ES-I3 (cell line): ENCODE measurements at regions not wholly inside any gene's neighbourhood (a gene's known extent, or its start where the extent isn't known, plus 50 kb on each side); places are given as distances from the start of the nearest gene placed in this dataset.
"Not testable (repeated sequence)": the region's sequence is repeated elsewhere in the genome, so short reads cannot be mapped to it uniquely, and the experiment has no call there.

ENCODE experiments used
- H3K36me3 ChIP-seq: 2 replicates; pipeline ENCODE4 v1.6.1; 2013; ENCODE audit warnings: mild to moderate bottlenecking, low read length, control low read depth, moderate library complexity; ENCODE audit not compliant: insufficient read depth
- H3K4me1 ChIP-seq: 2 replicates; pipeline ENCODE4 v1.6.1; 2013; ENCODE audit warnings: mild to moderate bottlenecking, control low read depth, low read length; ENCODE audit not compliant: insufficient read depth
- H3K9ac ChIP-seq: 2 replicates; pipeline ENCODE4 v1.6.1; 2013; ENCODE audit warnings: low read depth, mild to moderate bottlenecking, low read length, moderate library complexity
- H3K9me3 ChIP-seq: 2 replicates; pipeline ENCODE4 v1.6.1; 2013; ENCODE audit warnings: mild to moderate bottlenecking, low read length, moderate library complexity; ENCODE audit not compliant: control insufficient read depth, insufficient read depth

GRCh38 chr2:16950436-16950835 is 284.8 kb upstream of the CYRIA start:
- Histone ChIP-seq H3K9me3 (no peaks in the 10 kb centered on the region), H3K4me1 (no peaks in the 10 kb centered on the region), H3K36me3 (no peaks in the 10 kb centered on the region), H3K9ac (no peak overlapping the region)

- no peaks in the 10 kb centered on the region for H3K36me3 ChIP-seq
- no peak overlapping the region for H3K9ac ChIP-seq
- no peaks in the 10 kb centered on the region for H3K4me1 ChIP-seq
- no peaks in the 10 kb centered on the region for H3K9me3 ChIP-seq
Observed at GRCh38 chr2:16948710-16949109, 283.1 kb upstream of the CYRIA start.

- no peaks in the 10 kb centered on the region for H3K4me1 ChIP-seq
- no peaks in the 10 kb centered on the region for H3K9me3 ChIP-seq
- H3K9ac ChIP-seq = no peak overlapping the region
- no peaks in the 10 kb centered on the region for H3K36me3 ChIP-seq
Observed at GRCh38 chr2:16948053-16948452, 282.4 kb upstream of the CYRIA start.

- no peaks in the 10 kb centered on the region for H3K4me1 ChIP-seq
- no peaks in the 10 kb centered on the region for H3K9me3 ChIP-seq
- no peaks in the 10 kb centered on the region for H3K36me3 ChIP-seq
- no peak overlapping the region for H3K9ac ChIP-seq
Observed at GRCh38 chr2:16943279-16943958, 277.8 kb upstream of the CYRIA start.

- no peaks in the 10 kb centered on the region for H3K36me3 ChIP-seq
- H3K9me3 ChIP-seq = no peaks in the 10 kb centered on the region
- H3K4me1 ChIP-seq = no peaks in the 10 kb centered on the region
- H3K9ac ChIP-seq = no peak overlapping the region
Observed at GRCh38 chr2:16940214-16940613, 274.6 kb upstream of the CYRIA start.

GRCh38 chr2:16939771-16940170 is 274.1 kb upstream of the CYRIA start:
- Histone ChIP-seq H3K9ac (no peak overlapping the region), H3K9me3 (no peaks in the 10 kb centered on the region), H3K4me1 (no peaks in the 10 kb centered on the region), H3K36me3 (no peaks in the 10 kb centered on the region)

- no peaks in the 10 kb centered on the region for H3K9me3 ChIP-seq
- no peaks in the 10 kb centered on the region for H3K4me1 ChIP-seq
- H3K36me3 ChIP-seq = no peaks in the 10 kb centered on the region
- H3K9ac ChIP-seq = no peak overlapping the region
Observed at GRCh38 chr2:16933355-16933754, 267.7 kb upstream of the CYRIA start.

GRCh38 chr2:16932826-16933225 is 267.2 kb upstream of the CYRIA start:
- no peaks in the 10 kb centered on the region for H3K9me3 ChIP-seq
- no peaks in the 10 kb centered on the region for H3K36me3 ChIP-seq
- no peaks in the 10 kb centered on the region for H3K4me1 ChIP-seq
- no peak overlapping the region for H3K9ac ChIP-seq

GRCh38 chr2:16931441-16931840 is 265.8 kb upstream of the CYRIA start:
- no peaks in the 10 kb centered on the region for H3K9me3 ChIP-seq
- H3K4me1 ChIP-seq = no peaks in the 10 kb centered on the region
- no peak overlapping the region for H3K9ac ChIP-seq
- H3K36me3 ChIP-seq = no peaks in the 10 kb centered on the region

- Histone ChIP-seq H3K4me1 (no peaks in the 10 kb centered on the region), H3K9me3 (no peaks in the 10 kb centered on the region), H3K9ac (no peak overlapping the region), H3K36me3 (no peaks in the 10 kb centered on the region)
Observed at GRCh38 chr2:16927398-16927797, 261.8 kb upstream of the CYRIA start.

- Histone ChIP-seq H3K36me3 (no peaks in the 10 kb centered on the region), H3K9me3 (no peaks in the 10 kb centered on the region), H3K4me1 (no peaks in the 10 kb centered on the region), H3K9ac (no peak overlapping the region)
Observed at GRCh38 chr2:16925145-16925544, 259.5 kb upstream of the CYRIA start.

GRCh38 chr2:16915341-16915755 is 249.7 kb upstream of the CYRIA start:
- H3K9me3 ChIP-seq, H3K9ac ChIP-seq, H3K36me3 ChIP-seq, H3K4me1 ChIP-seq: not testable (repeated sequence)

GRCh38 chr2:16911746-16912145 is 246.1 kb upstream of the CYRIA start:
- no peaks in the 10 kb centered on the region for H3K9me3 ChIP-seq
- no peak overlapping the region for H3K9ac ChIP-seq
- H3K4me1 ChIP-seq = no peaks in the 10 kb centered on the region
- H3K36me3 ChIP-seq = no peaks in the 10 kb centered on the region

GRCh38 chr2:16908656-16909055 is 243.0 kb upstream of the CYRIA start:
- Histone ChIP-seq H3K36me3 (no peaks in the 10 kb centered on the region), H3K4me1 (no peaks in the 10 kb centered on the region), H3K9me3 (no peaks in the 10 kb centered on the region), H3K9ac (no peak overlapping the region)

- Histone ChIP-seq H3K4me1 (no peaks in the 10 kb centered on the region), H3K9ac (no peak overlapping the region), H3K9me3 (no peaks in the 10 kb centered on the region), H3K36me3 (no peaks in the 10 kb centered on the region)
Observed at GRCh38 chr2:16907645-16908282, 242.1 kb upstream of the CYRIA start.
